ENCODE measurements at regions not wholly inside any gene's neighbourhood (a gene's known extent, or its start where the extent isn't known, plus 50 kb on each side); places are given as distances from the start of the nearest gene placed in this dataset.

DNA sequence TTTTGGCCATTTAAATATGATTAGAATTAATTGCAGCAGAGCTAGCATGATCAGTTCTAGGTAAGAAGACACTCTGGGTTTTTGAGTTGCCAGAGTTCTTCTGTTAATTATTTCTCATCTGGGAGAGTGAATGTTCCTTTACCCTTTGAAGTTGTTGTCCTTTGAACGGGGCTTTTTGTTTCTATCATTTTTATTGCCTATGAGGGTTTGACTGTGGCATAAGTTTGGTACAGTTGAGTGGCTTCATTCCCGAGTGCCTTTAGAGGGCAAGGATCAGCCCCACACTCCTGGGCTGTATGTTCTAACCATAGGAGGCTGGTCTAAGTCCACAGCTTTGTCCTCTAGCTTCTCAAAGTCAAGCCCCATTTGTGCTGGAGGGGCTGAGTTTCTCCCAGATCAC, 804.3 kb downstream of the KCNJ3 start:
- Histone ChIP-seq H3K4me3 (replicated peaks in 1 of 4; ENCODE audit: control extremely low read depth in 1 of 4, insufficient read depth in 1 of 4, low read depth in 3 of 4, low read length in 4 of 4) (no peak overlapping the region), H3K9ac (ENCODE audit: insufficient read depth, low read length) (no peak overlapping the region), H4K20me1 (ENCODE audit: control insufficient read depth, extremely low read depth, insufficient read depth, low read length) (no peaks in the 10 kb centered on the region), H2AFZ (ENCODE audit: low read length) (no peak overlapping the region), H3K36me3 (ENCODE audit: control insufficient read depth, insufficient read depth, low read length) (no peaks in the 10 kb centered on the region), H3K79me2 (ENCODE audit: control insufficient read depth, insufficient read depth, low read length) (no peaks in the 10 kb centered on the region), H3K27me3 (ENCODE audit: control insufficient read depth, insufficient read depth, low read length) (no peaks in the 10 kb centered on the region), H3K4me2 (ENCODE audit: extremely low read depth, insufficient read depth, low read length) (no peak overlapping the region), H3K27ac (ENCODE audit: insufficient read depth, low read length) (no peak overlapping the region), H3K4me1 (ENCODE audit: control insufficient read depth, extremely low read depth, insufficient read depth, low read length) (no peaks in the 10 kb centered on the region), H3K9me3 (ENCODE audit: control insufficient read depth, insufficient read depth, low read depth, low read length) (no peaks in the 10 kb centered on the region)
- DNase-seq (ENCODE audit: low read depth in 2 of 2): no peak
- TF ChIP-seq CTCF (conservative IDR thresholded peaks at IDR 0.05 in 1 of 2, IDR thresholded peaks at IDR 0.05 in 1 of 2; ENCODE audit: low read depth in 1 of 2, low read length in 2 of 2): no peak
- TF ChIP-seq EZH2 (IDR thresholded peaks at IDR 0.05; ENCODE audit: low read length, missing control alignments): no peak

DNA sequence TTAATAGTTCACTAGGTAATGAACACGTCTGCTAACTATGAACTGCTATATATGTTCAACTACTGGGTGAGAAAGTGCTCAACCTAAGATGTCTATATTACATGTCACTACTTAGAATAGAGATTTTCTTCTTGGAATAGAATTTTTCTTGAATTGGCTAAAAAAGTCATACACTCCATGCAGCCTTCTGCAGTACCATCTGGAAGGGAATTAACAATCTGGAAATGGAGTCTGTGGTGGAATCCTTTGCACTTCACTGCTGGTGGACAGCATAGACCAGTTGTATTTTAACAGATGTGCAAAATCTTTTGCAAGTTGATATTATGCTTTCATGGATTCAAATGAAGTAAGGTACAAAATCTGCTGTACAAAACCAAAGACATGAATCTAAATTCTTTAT, 799.6 kb downstream of the KCNJ3 start:
- no peaks in the 10 kb centered on the region for H3K79me2 ChIP-seq (ENCODE audit: control insufficient read depth, insufficient read depth, low read length)
- no peaks in the 10 kb centered on the region for H3K27me3 ChIP-seq (ENCODE audit: control insufficient read depth, insufficient read depth, low read length)
- H3K27ac ChIP-seq (ENCODE audit: insufficient read depth, low read length): no peak overlapping the region
- TF ChIP-seq EZH2 (IDR thresholded peaks at IDR 0.05; ENCODE audit: low read length, missing control alignments) (no peak), CTCF (conservative IDR thresholded peaks at IDR 0.05 in 1 of 2, IDR thresholded peaks at IDR 0.05 in 1 of 2; ENCODE audit: low read depth in 1 of 2, low read length in 2 of 2) (no peak)
- H3K4me2 ChIP-seq (ENCODE audit: extremely low read depth, insufficient read depth, low read length): no peak overlapping the region
- no peak overlapping the region for H2AFZ ChIP-seq (ENCODE audit: low read length)
- H3K9ac ChIP-seq (ENCODE audit: insufficient read depth, low read length): no peak overlapping the region
- no peak overlapping the region for H3K4me3 ChIP-seq (replicated peaks in 1 of 4; ENCODE audit: control extremely low read depth in 1 of 4, insufficient read depth in 1 of 4, low read depth in 3 of 4, low read length in 4 of 4)
- no peaks in the 10 kb centered on the region for H3K36me3 ChIP-seq (ENCODE audit: control insufficient read depth, insufficient read depth, low read length)
- no peaks in the 10 kb centered on the region for H3K4me1 ChIP-seq (ENCODE audit: control insufficient read depth, extremely low read depth, insufficient read depth, low read length)
- DNase-seq (ENCODE audit: low read depth in 2 of 2): no peak
- H3K9me3 ChIP-seq (ENCODE audit: control insufficient read depth, insufficient read depth, low read depth, low read length): no peaks in the 10 kb centered on the region
- no peaks in the 10 kb centered on the region for H4K20me1 ChIP-seq (ENCODE audit: control insufficient read depth, extremely low read depth, insufficient read depth, low read length)

GRCh38 chr2:155494744-155495143, 796.2 kb downstream of the KCNJ3 start:
- Histone ChIP-seq H3K36me3 (ENCODE audit: control insufficient read depth, insufficient read depth, low read length) (no peaks in the 10 kb centered on the region), H3K79me2 (ENCODE audit: control insufficient read depth, insufficient read depth, low read length) (no peaks in the 10 kb centered on the region), H4K20me1 (ENCODE audit: control insufficient read depth, extremely low read depth, insufficient read depth, low read length) (no peaks in the 10 kb centered on the region), H3K9me3 (ENCODE audit: control insufficient read depth, insufficient read depth, low read depth, low read length) (no peaks in the 10 kb centered on the region), H3K4me2 (ENCODE audit: extremely low read depth, insufficient read depth, low read length) (no peak overlapping the region), H3K4me3 (replicated peaks in 1 of 4; ENCODE audit: control extremely low read depth in 1 of 4, insufficient read depth in 1 of 4, low read depth in 3 of 4, low read length in 4 of 4) (no peak overlapping the region), H3K9ac (ENCODE audit: insufficient read depth, low read length) (no peak overlapping the region), H3K4me1 (ENCODE audit: control insufficient read depth, extremely low read depth, insufficient read depth, low read length) (no peaks in the 10 kb centered on the region), H3K27ac (ENCODE audit: insufficient read depth, low read length) (no peak overlapping the region), H2AFZ (ENCODE audit: low read length) (no peak overlapping the region), H3K27me3 (ENCODE audit: control insufficient read depth, insufficient read depth, low read length) (no peaks in the 10 kb centered on the region)
- DNase-seq (ENCODE audit: low read depth in 2 of 2): no peak
- TF ChIP-seq EZH2 (IDR thresholded peaks at IDR 0.05; ENCODE audit: low read length, missing control alignments): no peak
- TF ChIP-seq CTCF (conservative IDR thresholded peaks at IDR 0.05 in 1 of 2, IDR thresholded peaks at IDR 0.05 in 1 of 2; ENCODE audit: low read depth in 1 of 2, low read length in 2 of 2): no peak

Measured in fibroblast of lung (primary cell).